Breast epithelium (tissue), 4 donors: ENCODE measurements at regions not wholly inside any gene's neighbourhood (a gene's known extent, or its start where the extent isn't known, plus 50 kb on each side); places are given as distances from the start of the nearest gene placed in this dataset.

Experiments used
- DNase-seq, 2 donors: peaks; one replicate each; pipeline ENCODE4 v3.0.0-alpha.2; 2019; ENCODE audit warnings: low spot score in 2 of 2
- H3K27ac ChIP-seq, 2 donors: fragments of 200-600 bp; sonication (generic) in 1 of 2; one replicate each; pipeline ENCODE4 v1.5.1; 2016 to 2019; ENCODE audit warnings: mild to moderate bottlenecking in 1 of 2
- H3K27me3 ChIP-seq, 2 donors: fragments of 200-600 bp; sonication (generic) in 1 of 2; one replicate each; pipeline versions ENCODE4 v1.5.1 to v1.6.0; 2017 to 2019; ENCODE audit warnings: control low read depth in 1 of 2, mild to moderate bottlenecking in 1 of 2
- H3K36me3 ChIP-seq: fragments of 200-600 bp; one replicate; pipeline ENCODE4 v1.5.1; 2019
- H3K4me1 ChIP-seq, 2 donors: fragments of 200-600 bp; sonication (generic); one replicate each; pipeline ENCODE4 v1.5.1; 2016 to 2019; ENCODE audit warnings: control low read depth in 1 of 2
- H3K4me3 ChIP-seq, 3 donors: fragments of 200-600 bp; sonication (generic); 1 replicate in 2 of 3; 2 replicates in 1 of 3; pipeline ENCODE4 v1.5.1; 2016 to 2019; ENCODE audit warnings: mild to moderate bottlenecking in 3 of 3, moderate library complexity in 2 of 3
- H3K9me3 ChIP-seq, 2 donors: fragments of 200-600 bp; sonication (generic) in 1 of 2; one replicate each; pipeline ENCODE4 v1.5.1; 2016 to 2019; ENCODE audit warnings: control low read depth in 1 of 2
- POLR2A ChIP-seq: fragments of 450-650 bp; IDR thresholded peaks from one replicate; pipeline ENCODE4 v1.6.1; 2016; ENCODE audit warnings: antibody characterized with exemption, mild to moderate bottlenecking, moderate library complexity
- POLR2AphosphoS5 ChIP-seq, 3 donors: sonication (generic); formaldehyde crosslinking; IDR thresholded peaks; one replicate each; pipeline ENCODE4 v1.6.1; 2017; ENCODE audit warnings: antibody characterized with exemption in 3 of 3
- intact Hi-C: fragments of 100-400 bp; cut with DNase I; formaldehyde crosslinking; loops from one replicate; pipeline ENCODE4 v1.15.1; 2023; ENCODE audit warnings: low total_unique reads
- TF ChIP-seq, protein P1 (sequence below), 3 donors: fragments of 450-650 bp; IDR thresholded peaks; one replicate each; pipeline ENCODE4 v1.5.1; 2016 to 2017; ENCODE audit warnings: antibody characterized with exemption in 3 of 3, mild to moderate bottlenecking in 3 of 3, moderate library complexity in 3 of 3

DNA sequence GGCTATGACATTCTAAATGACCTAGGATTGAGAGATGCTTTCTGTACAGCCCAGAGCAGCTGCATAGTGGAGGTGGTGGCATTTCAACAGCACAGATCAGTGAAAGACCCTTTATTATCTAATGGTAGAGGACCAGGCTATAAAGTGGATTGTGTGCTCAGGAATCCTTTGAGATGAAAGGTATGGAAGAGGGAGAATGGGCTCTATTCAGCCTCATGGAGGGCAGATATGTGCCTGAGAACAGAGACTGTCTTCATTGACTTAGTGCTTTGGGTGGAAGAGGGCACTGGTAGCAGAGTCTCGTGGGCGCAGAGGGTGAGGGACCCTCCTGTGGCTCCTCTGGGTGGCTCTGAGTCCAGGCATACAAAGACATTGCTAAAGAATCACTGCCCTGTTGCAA is 130.0 kb upstream of the SLC24A5 start:
- intact Hi-C loops = no loop called here
- TF ChIP-seq POLR2AphosphoS5 (IDR thresholded peaks at IDR 0.05) (no peak), POLR2A (no peak)
- TF ChIP-seq, protein P1, sequence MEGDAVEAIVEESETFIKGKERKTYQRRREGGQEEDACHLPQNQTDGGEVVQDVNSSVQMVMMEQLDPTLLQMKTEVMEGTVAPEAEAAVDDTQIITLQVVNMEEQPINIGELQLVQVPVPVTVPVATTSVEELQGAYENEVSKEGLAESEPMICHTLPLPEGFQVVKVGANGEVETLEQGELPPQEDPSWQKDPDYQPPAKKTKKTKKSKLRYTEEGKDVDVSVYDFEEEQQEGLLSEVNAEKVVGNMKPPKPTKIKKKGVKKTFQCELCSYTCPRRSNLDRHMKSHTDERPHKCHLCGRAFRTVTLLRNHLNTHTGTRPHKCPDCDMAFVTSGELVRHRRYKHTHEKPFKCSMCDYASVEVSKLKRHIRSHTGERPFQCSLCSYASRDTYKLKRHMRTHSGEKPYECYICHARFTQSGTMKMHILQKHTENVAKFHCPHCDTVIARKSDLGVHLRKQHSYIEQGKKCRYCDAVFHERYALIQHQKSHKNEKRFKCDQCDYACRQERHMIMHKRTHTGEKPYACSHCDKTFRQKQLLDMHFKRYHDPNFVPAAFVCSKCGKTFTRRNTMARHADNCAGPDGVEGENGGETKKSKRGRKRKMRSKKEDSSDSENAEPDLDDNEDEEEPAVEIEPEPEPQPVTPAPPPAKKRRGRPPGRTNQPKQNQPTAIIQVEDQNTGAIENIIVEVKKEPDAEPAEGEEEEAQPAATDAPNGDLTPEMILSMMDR (IDR thresholded peaks at IDR 0.05) = no peak
- Histone ChIP-seq H3K36me3 (no peaks in the 10 kb centered on the region), H3K27me3 (no peaks in the 10 kb centered on the region), H3K27ac (no peak overlapping the region), H3K4me3 (no peak overlapping the region), H3K9me3 (no peaks in the 10 kb centered on the region), H3K4me1 (no peaks in the 10 kb centered on the region)
- no peak for DNase-seq

DNA sequence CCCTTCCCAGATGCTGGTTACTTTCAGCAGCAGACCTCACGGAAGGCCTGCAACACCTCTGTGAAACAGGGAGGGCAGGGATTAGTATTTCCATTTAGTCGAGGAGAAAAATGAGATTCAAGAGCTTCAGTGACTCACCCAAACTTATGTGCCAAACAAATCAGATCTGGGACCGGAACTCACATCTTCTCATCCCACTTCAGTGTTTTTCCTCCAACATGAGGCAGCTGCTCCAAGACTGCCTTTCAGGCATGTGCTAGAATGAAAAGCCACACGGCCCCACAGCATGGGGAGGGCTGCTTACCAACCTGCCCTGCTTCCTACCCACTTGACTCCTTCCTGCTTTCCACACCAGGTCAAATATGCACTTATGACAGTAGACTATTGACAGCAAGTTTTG is 129.4 kb upstream of the SLC24A5 start:
- Histone ChIP-seq H3K4me1 (no peaks in the 10 kb centered on the region), H3K27ac (no peak overlapping the region), H3K27me3 (no peaks in the 10 kb centered on the region), H3K9me3 (no peaks in the 10 kb centered on the region), H3K36me3 (no peaks in the 10 kb centered on the region), H3K4me3 (no peak overlapping the region)
- intact Hi-C loops = no loop called here
- TF ChIP-seq POLR2AphosphoS5 (IDR thresholded peaks at IDR 0.05) (no peak), POLR2A (no peak)
- TF ChIP-seq, protein P1 (IDR thresholded peaks at IDR 0.05) = no peak
- DNase-seq = no peak

DNA sequence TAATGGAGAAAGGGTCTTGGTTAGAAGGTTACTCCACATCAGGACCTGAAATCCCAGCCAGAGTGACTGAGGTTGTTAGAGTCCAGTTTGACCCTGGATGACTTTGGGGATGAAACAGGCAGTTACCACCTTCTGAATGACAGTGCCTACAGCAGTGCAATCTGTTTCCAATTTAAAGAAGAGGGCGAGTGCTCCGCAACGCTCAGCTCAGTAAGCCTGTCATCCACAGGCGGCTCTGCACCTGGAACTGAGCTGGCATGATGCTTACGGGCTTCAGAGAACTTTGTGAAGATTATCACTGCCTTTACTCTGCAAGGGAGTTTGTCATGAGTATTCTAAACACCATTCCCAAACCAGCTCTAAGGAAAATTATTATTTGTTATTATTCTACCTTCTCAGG is 127.7 kb upstream of the SLC24A5 start:
- no peaks in the 10 kb centered on the region for H3K9me3 ChIP-seq
- TF ChIP-seq POLR2AphosphoS5 (IDR thresholded peaks at IDR 0.05) = no peak
- TF ChIP-seq, protein P1 (IDR thresholded peaks at IDR 0.05) = no peak
- TF ChIP-seq POLR2A = no peak
- no peak overlapping the region for H3K27ac ChIP-seq
- no peaks in the 10 kb centered on the region for H3K27me3 ChIP-seq
- H3K4me1 ChIP-seq = no peaks in the 10 kb centered on the region
- DNase-seq = no peak
- no peaks in the 10 kb centered on the region for H3K36me3 ChIP-seq
- intact Hi-C loops = no loop called here
- H3K4me3 ChIP-seq = no peak overlapping the region

DNA sequence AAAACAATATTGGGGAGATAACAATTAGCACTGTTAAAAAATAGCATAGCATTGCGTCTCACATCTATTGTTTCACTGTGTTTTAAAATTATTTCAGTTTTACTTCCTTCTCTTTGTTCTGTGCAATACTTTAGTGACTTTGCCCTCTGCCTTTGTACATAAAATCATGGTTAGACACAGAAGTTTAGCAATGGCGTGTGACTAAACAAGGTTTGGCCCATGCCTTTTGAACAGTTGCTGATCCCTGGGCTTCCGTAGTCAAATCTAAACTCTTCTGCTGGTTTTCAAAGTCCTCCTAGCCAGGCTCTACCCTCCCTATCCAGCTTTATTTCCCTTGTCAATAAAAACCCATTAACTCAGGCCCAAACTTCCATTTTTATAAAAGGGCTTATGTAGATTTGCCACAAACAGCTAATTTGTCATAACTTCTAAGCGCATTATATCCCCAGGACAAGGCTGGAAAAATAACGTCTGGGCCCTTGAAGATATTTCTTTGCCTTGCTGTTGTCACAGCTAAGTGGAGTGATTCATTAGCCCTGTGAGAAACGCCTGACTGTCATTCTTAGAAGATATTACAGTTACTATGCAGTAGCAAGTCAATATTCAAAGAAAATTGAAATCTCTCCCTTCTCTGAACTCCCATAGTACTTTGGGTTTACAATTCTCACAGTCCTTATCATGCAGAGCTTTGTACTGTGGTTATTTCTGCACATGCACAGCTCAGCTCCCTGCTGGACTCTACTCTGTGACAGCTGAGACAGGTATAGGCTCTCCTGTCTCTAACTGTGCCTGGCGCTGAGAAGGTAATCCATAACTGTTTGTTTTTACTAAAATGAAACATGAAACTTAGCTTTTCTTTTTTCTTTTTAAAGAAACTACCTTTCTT is 123.4 kb upstream of the SLC24A5 start:
- no peak for TF ChIP-seq POLR2AphosphoS5 (IDR thresholded peaks at IDR 0.05)
- H3K4me1 ChIP-seq = no peaks in the 10 kb centered on the region
- H3K27ac ChIP-seq = no peak overlapping the region
- H3K27me3 ChIP-seq = no peaks in the 10 kb centered on the region
- H3K36me3 ChIP-seq = no peaks in the 10 kb centered on the region
- H3K9me3 ChIP-seq = no peaks in the 10 kb centered on the region
- intact Hi-C loops = no loop called here
- no peak for DNase-seq
- H3K4me3 ChIP-seq = no peak overlapping the region

DNA sequence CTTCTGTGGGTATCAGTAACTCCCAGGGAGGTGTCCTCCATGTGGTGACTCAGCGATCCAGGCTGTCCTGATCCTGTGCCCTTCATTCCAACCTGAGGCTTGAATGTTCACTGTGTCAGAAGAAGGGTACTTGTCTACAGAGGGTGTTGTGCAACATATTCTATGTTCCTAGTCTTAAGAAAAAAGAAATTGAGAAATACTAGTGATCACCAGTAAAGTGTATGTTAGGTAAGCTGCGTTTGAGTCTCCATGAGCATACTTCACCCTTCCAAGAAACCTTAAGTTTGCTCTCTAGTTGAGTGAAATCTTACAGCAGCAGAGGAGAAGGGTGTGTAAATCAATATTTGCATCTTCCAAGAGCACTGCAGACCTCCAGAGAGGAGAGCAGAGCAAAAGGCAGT is 122.2 kb upstream of the SLC24A5 start:
- H3K27ac ChIP-seq = no peak overlapping the region
- intact Hi-C loops = no loop called here
- no peaks in the 10 kb centered on the region for H3K27me3 ChIP-seq
- H3K36me3 ChIP-seq = no peaks in the 10 kb centered on the region
- H3K4me3 ChIP-seq = no peak overlapping the region
- DNase-seq = no peak
- TF ChIP-seq, protein P1 (IDR thresholded peaks at IDR 0.05) = no peak
- no peak for TF ChIP-seq POLR2A
- TF ChIP-seq POLR2AphosphoS5 (IDR thresholded peaks at IDR 0.05) = no peak
- no peaks in the 10 kb centered on the region for H3K9me3 ChIP-seq
- H3K4me1 ChIP-seq = no peaks in the 10 kb centered on the region
